GM12873 (cell line): ENCODE measurements at regions not wholly inside any gene's neighbourhood (a gene's known extent, or its start where the extent isn't known, plus 50 kb on each side); places are given as distances from the start of the nearest gene placed in this dataset.

Experiments
- CTCF ChIP-seq: IDR thresholded peaks from 2 replicates; pipeline ENCODE4 v1.5.1; 2012; ENCODE audit warnings: low read depth, mild to moderate bottlenecking, moderate library complexity, low read length, control low read depth; ENCODE audit not compliant: insufficient read depth; ENCODE audit errors: missing control alignments

- no peak for TF ChIP-seq CTCF
Measured at GRCh38 chr20:7308163-7308562, 540.7 kb downstream of the BMP2 start.

- TF ChIP-seq CTCF = no peak
Measured at GRCh38 chr20:7313047-7313446, 545.6 kb downstream of the BMP2 start.

- no peak for TF ChIP-seq CTCF
Measured at GRCh38 chr20:7323957-7324356, 556.5 kb downstream of the BMP2 start.

- no peak for TF ChIP-seq CTCF
Measured at GRCh38 chr20:7327810-7328209, 560.3 kb downstream of the BMP2 start.

GRCh38 chr20:7330850-7331249, 563.4 kb downstream of the BMP2 start:
- no peak for TF ChIP-seq CTCF

- no peak for TF ChIP-seq CTCF
Measured at GRCh38 chr20:7332169-7332568, 564.7 kb downstream of the BMP2 start.

GRCh38 chr20:7333841-7334240, 566.4 kb downstream of the BMP2 start:
- TF ChIP-seq CTCF = no peak
